GM12878 (cell line): ENCODE measurements at regions not wholly inside any gene's neighbourhood (a gene's known extent, or its start where the extent isn't known, plus 50 kb on each side); places are given as distances from the start of the nearest gene placed in this dataset.

Experiments used
- ATF2 ChIP-seq: IDR thresholded peaks from 2 replicates; pipeline ENCODE4 v1.6.1; 2012; ENCODE audit warnings: low read length, inconsistent platforms
- ATF7 ChIP-seq: fragments of 450-650 bp; IDR thresholded peaks from 2 replicates; pipeline ENCODE4 v1.6.1; 2016; ENCODE audit warnings: low read depth, mild to moderate bottlenecking
- BCL3 ChIP-seq: IDR thresholded peaks from 2 replicates; pipeline ENCODE4 v1.6.1; 2011; ENCODE audit warnings: borderline replicate concordance, low read depth, mild to moderate bottlenecking, moderate library complexity, low read length; ENCODE audit not compliant: insufficient read depth, poor library complexity, severe bottlenecking
- CREM ChIP-seq: IDR thresholded peaks from 2 replicates; pipeline ENCODE4 v1.6.1; 2014; ENCODE audit warnings: antibody characterized with exemption, low read depth
- CTCF ChIP-seq, 3 experiments: IDR thresholded peaks in 2 of 3; conservative IDR thresholded peaks in 1 of 3; 2 replicates each; pipeline ENCODE4 v1.5.1; 2011; ENCODE audit warnings: low read depth in 3 of 3, low read length in 3 of 3, mild to moderate bottlenecking in 3 of 3, control low read depth in 2 of 3, moderate library complexity in 2 of 3, inconsistent platforms in 1 of 3, mixed read lengths in 1 of 3; ENCODE audit not compliant: control insufficient read depth in 2 of 3, insufficient read depth in 1 of 3; ENCODE audit errors: extremely low read depth in 1 of 3
- ESRRA ChIP-seq: IDR thresholded peaks from 2 replicates; pipeline ENCODE4 v1.6.1; 2012; ENCODE audit warnings: mild to moderate bottlenecking, low read length, improper control_type of control experiment
- HDAC6 ChIP-seq: fragments of 200-600 bp; sonication (generic); IDR thresholded peaks from one replicate; pipeline ENCODE4 v1.8.0; 2017; ENCODE audit warnings: antibody characterized with exemption; ENCODE audit not compliant: unreplicated experiment
- MAX ChIP-seq: IDR thresholded peaks from 2 replicates; pipeline ENCODE4 v1.6.1; 2012; ENCODE audit warnings: low read depth, low read length, improper control_type of control experiment
- MTA2 ChIP-seq: fragments of 450-650 bp; IDR thresholded peaks from 2 replicates; pipeline ENCODE4 v1.6.1; 2016; ENCODE audit warnings: low read depth, mild to moderate bottlenecking, moderate library complexity
- NFYB ChIP-seq: IDR thresholded peaks from 2 replicates; pipeline ENCODE4 v1.6.1; 2011; ENCODE audit warnings: low read depth, mild to moderate bottlenecking, low read length, improper control_type of control experiment, moderate library complexity; ENCODE audit not compliant: insufficient read depth
- PBX3 ChIP-seq: IDR thresholded peaks from 2 replicates; pipeline ENCODE4 v1.6.1; 2011; ENCODE audit warnings: mild to moderate bottlenecking, low read depth, low read length, moderate library complexity; ENCODE audit not compliant: insufficient replicate concordance
- RAD21 ChIP-seq: IDR thresholded peaks from 2 replicates; pipeline ENCODE4 v1.6.1; 2011; ENCODE audit warnings: mild to moderate bottlenecking, low read depth, low read length, moderate library complexity; ENCODE audit not compliant: insufficient read depth
- REST ChIP-seq: IDR thresholded peaks from 2 replicates; pipeline ENCODE4 v1.6.1; 2012; ENCODE audit warnings: mild to moderate bottlenecking, low read depth, low read length
- SMAD1 ChIP-seq: fragments of 450-650 bp; IDR thresholded peaks from 2 replicates; pipeline ENCODE4 v1.6.1; 2018; ENCODE audit warnings: mild to moderate bottlenecking, low read depth; ENCODE audit not compliant: partially characterized antibody
- STAT1 ChIP-seq: fragments of 450-650 bp; conservative IDR thresholded peaks from 2 replicates; pipeline ENCODE4 v1.6.1; 2014; ENCODE audit warnings: antibody characterized with exemption, mild to moderate bottlenecking
- USF1 ChIP-seq: IDR thresholded peaks from 2 replicates; pipeline ENCODE4 v1.6.1; 2011; ENCODE audit warnings: borderline replicate concordance, low read depth, mild to moderate bottlenecking, moderate library complexity, mixed read lengths, low read length; ENCODE audit not compliant: insufficient read depth; ENCODE audit errors: extremely low read length
- ZSCAN29 ChIP-seq: fragments of 450-650 bp; IDR thresholded peaks from 2 replicates; pipeline ENCODE4 v1.6.1; 2017; ENCODE audit warnings: mild to moderate bottlenecking, moderate library complexity

GRCh38 chr4:165700855-165701254 lies 172.2 kb upstream of the TLL1 start (continued):
- TF ChIP-seq BCL3 (no peak), STAT1 (no peak), MAX (no peak), NFYB (0 out of 2 replicates have a peak, but pooled peaks have one; percentile 13), USF1 (no peak), SMAD1 (no peak), RAD21 (0 out of 2 replicates have a peak, but pooled peaks have one; percentile 6), CTCF (IDR thresholded peaks at IDR 0.05 in 2 of 3, conservative IDR thresholded peaks at IDR 0.05 in 1 of 3; ENCODE audit: control insufficient read depth in 2 of 3, extremely low read depth in 1 of 3, insufficient read depth in 1 of 3, low read depth in 3 of 3, low read length in 3 of 3) (peak; percentile 15 to 30 (median 27); a peak in 3 of 6 replicates), HDAC6 (no peak), REST (no peak), ATF7 (no peak), ZSCAN29 (no peak), CREM (no peak), ESRRA (no peak), PBX3 (no peak), MTA2 (no peak), ATF2 (no peak)
